Loucy (cell line): ENCODE measurements at regions not wholly inside any gene's neighbourhood (a gene's known extent, or its start where the extent isn't known, plus 50 kb on each side); places are given as distances from the start of the nearest gene placed in this dataset.

Source experiments
- EZH2phosphoT487 ChIP-seq: fragments of 200-600 bp; IDR thresholded peaks from 2 replicates; pipeline ENCODE4 v1.6.1; 2018; ENCODE audit warnings: antibody characterized with exemption, mild to moderate bottlenecking, moderate library complexity, borderline replicate concordance
- TF ChIP-seq, protein P1 (sequence below): fragments of 200-600 bp; sonication (generic); conservative IDR thresholded peaks from 2 replicates; pipeline ENCODE4 v1.5.1; 2014; ENCODE audit warnings: mild to moderate bottlenecking, antibody characterized with exemption, low read length

DNA sequence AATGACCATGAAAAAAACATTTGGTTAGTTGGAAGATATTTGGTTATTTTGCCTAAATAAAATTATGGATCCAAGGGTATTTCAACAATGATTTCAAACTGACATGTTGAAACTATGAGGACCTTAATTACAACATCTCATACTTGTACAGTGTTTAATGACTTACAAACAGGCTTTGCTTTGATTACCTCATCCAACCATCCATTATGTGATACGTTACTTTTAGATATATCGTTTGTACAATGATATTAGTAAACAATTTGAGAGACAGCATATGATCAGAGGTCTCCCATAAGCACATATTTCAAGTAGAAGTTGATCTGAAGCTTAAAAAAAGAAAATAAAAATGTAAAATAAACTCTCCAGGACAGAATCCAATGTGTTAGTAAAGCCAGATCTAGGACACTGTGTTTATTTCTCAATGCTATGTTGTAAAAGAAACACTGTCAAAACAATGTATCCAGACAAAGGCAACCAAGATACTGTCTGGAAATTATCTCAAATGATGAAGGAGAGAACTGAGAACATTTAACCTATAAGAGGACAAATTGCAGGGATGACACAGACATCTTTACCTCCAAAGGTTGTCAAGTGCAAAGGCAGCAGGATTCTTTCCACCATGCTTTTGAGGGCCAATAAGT lies 116.0 kb upstream of the TARS1 start:
- TF ChIP-seq, protein P1, sequence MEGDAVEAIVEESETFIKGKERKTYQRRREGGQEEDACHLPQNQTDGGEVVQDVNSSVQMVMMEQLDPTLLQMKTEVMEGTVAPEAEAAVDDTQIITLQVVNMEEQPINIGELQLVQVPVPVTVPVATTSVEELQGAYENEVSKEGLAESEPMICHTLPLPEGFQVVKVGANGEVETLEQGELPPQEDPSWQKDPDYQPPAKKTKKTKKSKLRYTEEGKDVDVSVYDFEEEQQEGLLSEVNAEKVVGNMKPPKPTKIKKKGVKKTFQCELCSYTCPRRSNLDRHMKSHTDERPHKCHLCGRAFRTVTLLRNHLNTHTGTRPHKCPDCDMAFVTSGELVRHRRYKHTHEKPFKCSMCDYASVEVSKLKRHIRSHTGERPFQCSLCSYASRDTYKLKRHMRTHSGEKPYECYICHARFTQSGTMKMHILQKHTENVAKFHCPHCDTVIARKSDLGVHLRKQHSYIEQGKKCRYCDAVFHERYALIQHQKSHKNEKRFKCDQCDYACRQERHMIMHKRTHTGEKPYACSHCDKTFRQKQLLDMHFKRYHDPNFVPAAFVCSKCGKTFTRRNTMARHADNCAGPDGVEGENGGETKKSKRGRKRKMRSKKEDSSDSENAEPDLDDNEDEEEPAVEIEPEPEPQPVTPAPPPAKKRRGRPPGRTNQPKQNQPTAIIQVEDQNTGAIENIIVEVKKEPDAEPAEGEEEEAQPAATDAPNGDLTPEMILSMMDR: no peak
- TF ChIP-seq EZH2phosphoT487: no peak
